ENCODE measurements at regions not wholly inside any gene's neighbourhood (a gene's known extent, or its start where the extent isn't known, plus 50 kb on each side); places are given as distances from the start of the nearest gene placed in this dataset.
A peak's percentile ranks its signal among the peaks of the same experiment; 100 is the strongest.

GRCh38 chr5:154644745-154645411 lies 110.3 kb upstream of the LARP1 start (continued):
- no peak for TF ChIP-seq ZNF644 (CRISPR knock-in tag; IDR thresholded peaks at IDR 0.05; ENCODE audit: low read depth)
- no peak for TF ChIP-seq JUND (CRISPR knock-in tag; IDR thresholded peaks at IDR 0.05)
- TF ChIP-seq FOXA3 (CRISPR knock-in tag; IDR thresholded peaks at IDR 0.05) = no peak
- TF ChIP-seq ZFP36 (IDR thresholded peaks at IDR 0.05; ENCODE audit: borderline replicate concordance, low read depth, low read length, partially characterized antibody) = no peak
- TF ChIP-seq MAFF (IDR thresholded peaks at IDR 0.05; ENCODE audit: low read depth, low read length) = peak; percentile 28; the same call in 1 of the 2 replicates
- no peak for TF ChIP-seq NBN (conservative IDR thresholded peaks at IDR 0.05)
- TF ChIP-seq SIN3A (IDR thresholded peaks at IDR 0.05; ENCODE audit: borderline replicate concordance, low read depth, low read length) = no peak
- TF ChIP-seq HHEX (CRISPR knock-in tag; IDR thresholded peaks at IDR 0.05) = no peak
- no peak for TF ChIP-seq KDM4B (CRISPR knock-in tag; IDR thresholded peaks at IDR 0.05)
- TF ChIP-seq SNAPC4 (CRISPR knock-in tag; IDR thresholded peaks at IDR 0.05) = no peak
- peak; percentile 22; the same call in 1 of the 2 replicates for TF ChIP-seq CREM (IDR thresholded peaks at IDR 0.05)
- no peak for TF ChIP-seq CREM (CRISPR knock-in tag; IDR thresholded peaks at IDR 0.05)
- no peak for TF ChIP-seq ZSCAN12 (CRISPR knock-in tag; IDR thresholded peaks at IDR 0.05)
- no peak for TF ChIP-seq NFE2L2 (IDR thresholded peaks at IDR 0.05; ENCODE audit: low read length)
- TF ChIP-seq NR2F6 (IDR thresholded peaks at IDR 0.05) = peak; percentile 79
- peak; percentile 43; the same call in 1 of the 2 replicates for TF ChIP-seq NR2F6 (CRISPR knock-in tag; IDR thresholded peaks at IDR 0.05)
- no peak for TF ChIP-seq POLR2G (IDR thresholded peaks at IDR 0.05; ENCODE audit: low read depth, low read length)
- no peak for TF ChIP-seq CENPBD1 (CRISPR knock-in tag; IDR thresholded peaks at IDR 0.05; ENCODE audit: borderline replicate concordance, low read depth)
- TF ChIP-seq ZKSCAN8 (CRISPR knock-in tag; IDR thresholded peaks at IDR 0.05; ENCODE audit: borderline replicate concordance) = no peak
